ENCODE measurements at regions not wholly inside any gene's neighbourhood (a gene's known extent, or its start where the extent isn't known, plus 50 kb on each side); places are given as distances from the start of the nearest gene placed in this dataset.

GRCh38 chr4:182169987-182170386 lies 73.2 kb upstream of the TENM3 start:
- DNase-seq: no peak

- no peak for DNase-seq
Observed at GRCh38 chr4:182170417-182170935, 72.7 kb upstream of the TENM3 start.

- DNase-seq: no peak
Observed at GRCh38 chr4:182174979-182175378, 68.2 kb upstream of the TENM3 start.

GRCh38 chr4:182175788-182176519 lies 67.2 kb upstream of the TENM3 start:
- DNase-seq: no peak

- DNase-seq: no peak
Observed at GRCh38 chr4:182177166-182177565, 66.0 kb upstream of the TENM3 start.

- DNase-seq: no peak
Observed at GRCh38 chr4:182179105-182179504, 64.1 kb upstream of the TENM3 start.

- no peak for DNase-seq
Observed at GRCh38 chr4:182179751-182180150, 63.5 kb upstream of the TENM3 start.

GRCh38 chr4:182185491-182185890 lies 57.7 kb upstream of the TENM3 start:
- DNase-seq: no peak

GRCh38 chr4:182187674-182188073 lies 55.5 kb upstream of the TENM3 start:
- DNase-seq: no peak

GRCh38 chr4:182188622-182189021 lies 54.6 kb upstream of the TENM3 start:
- no peak for DNase-seq

- DNase-seq: no peak
Observed at GRCh38 chr4:182189103-182189878, 53.9 kb upstream of the TENM3 start.

- no peak for DNase-seq
Observed at GRCh38 chr4:182190306-182190705, 52.9 kb upstream of the TENM3 start.

- DNase-seq: no peak
Observed at GRCh38 chr4:182192511-182193181, 50.6 kb upstream of the TENM3 start.

- DNase-seq: no peak
Observed at GRCh38 chr4:182193311-182193710, 49.9 kb upstream of the TENM3 start.

Data from activated CD4-positive, alpha-beta T cell treated with anti-CD3 and anti-CD28 coated beads, Interleukin-2, amount 50 U/mL, for 48 hours (primary cell).